ENCODE measurements at regions not wholly inside any gene's neighbourhood (a gene's known extent, or its start where the extent isn't known, plus 50 kb on each side); places are given as distances from the start of the nearest gene placed in this dataset.

DNA sequence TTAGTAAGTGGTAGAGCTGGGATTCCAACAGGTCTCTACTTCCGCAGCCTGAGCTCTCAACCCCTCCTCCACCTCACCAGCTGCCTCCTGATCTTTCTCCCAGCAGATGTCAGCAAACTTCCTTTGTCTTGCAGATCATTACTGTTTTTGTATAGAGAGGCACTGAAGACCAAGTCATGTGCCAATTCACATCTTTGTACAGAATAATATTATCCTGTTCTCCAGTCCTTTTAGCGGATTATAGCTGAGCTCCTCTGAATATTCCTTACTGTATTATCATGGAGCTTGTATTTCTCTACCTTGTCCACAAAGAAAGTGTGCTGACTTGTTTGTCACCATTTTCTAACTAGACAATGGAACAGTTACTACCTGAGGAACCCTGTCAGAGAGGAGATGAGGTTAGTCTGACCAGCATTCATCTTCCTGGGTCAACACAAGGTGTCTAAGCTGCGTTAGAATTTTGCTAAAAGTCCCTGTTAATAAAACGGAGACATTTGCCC lies 142.3 kb upstream of the ARHGAP5 start:
- H3K4me3 ChIP-seq (ENCODE audit: low read depth, low read length) = no peak overlapping the region
- DNase-seq (ENCODE audit: low read depth) = peak; percentile 78
- TF ChIP-seq, protein P1, sequence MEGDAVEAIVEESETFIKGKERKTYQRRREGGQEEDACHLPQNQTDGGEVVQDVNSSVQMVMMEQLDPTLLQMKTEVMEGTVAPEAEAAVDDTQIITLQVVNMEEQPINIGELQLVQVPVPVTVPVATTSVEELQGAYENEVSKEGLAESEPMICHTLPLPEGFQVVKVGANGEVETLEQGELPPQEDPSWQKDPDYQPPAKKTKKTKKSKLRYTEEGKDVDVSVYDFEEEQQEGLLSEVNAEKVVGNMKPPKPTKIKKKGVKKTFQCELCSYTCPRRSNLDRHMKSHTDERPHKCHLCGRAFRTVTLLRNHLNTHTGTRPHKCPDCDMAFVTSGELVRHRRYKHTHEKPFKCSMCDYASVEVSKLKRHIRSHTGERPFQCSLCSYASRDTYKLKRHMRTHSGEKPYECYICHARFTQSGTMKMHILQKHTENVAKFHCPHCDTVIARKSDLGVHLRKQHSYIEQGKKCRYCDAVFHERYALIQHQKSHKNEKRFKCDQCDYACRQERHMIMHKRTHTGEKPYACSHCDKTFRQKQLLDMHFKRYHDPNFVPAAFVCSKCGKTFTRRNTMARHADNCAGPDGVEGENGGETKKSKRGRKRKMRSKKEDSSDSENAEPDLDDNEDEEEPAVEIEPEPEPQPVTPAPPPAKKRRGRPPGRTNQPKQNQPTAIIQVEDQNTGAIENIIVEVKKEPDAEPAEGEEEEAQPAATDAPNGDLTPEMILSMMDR (IDR thresholded peaks at IDR 0.05; ENCODE audit: insufficient read depth, low read depth, low read length) = peak; percentile 63

DNA sequence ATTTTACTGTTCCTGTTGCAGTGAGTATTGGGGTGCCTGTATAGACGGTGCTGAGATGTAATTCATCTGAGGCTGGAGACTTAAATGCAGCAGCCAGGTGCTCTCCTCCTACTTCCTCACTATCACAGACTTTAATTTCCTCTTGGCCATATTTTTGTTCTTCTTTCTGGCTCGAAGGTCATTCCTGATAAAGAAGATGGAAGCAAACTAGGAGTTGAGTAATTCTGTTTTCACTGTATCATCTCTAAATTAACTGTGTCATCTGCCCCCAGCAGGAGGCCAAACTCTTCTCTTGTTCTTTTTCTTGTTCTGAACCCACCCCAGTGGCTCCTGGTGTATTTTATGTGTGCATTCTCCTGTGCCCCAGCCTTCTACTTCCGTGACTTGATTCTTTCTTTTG lies 141.7 kb upstream of the ARHGAP5 start:
- TF ChIP-seq, protein P1 (IDR thresholded peaks at IDR 0.05; ENCODE audit: insufficient read depth, low read depth, low read length) = peak; percentile 9
- no peak for DNase-seq (ENCODE audit: low read depth)

DNA sequence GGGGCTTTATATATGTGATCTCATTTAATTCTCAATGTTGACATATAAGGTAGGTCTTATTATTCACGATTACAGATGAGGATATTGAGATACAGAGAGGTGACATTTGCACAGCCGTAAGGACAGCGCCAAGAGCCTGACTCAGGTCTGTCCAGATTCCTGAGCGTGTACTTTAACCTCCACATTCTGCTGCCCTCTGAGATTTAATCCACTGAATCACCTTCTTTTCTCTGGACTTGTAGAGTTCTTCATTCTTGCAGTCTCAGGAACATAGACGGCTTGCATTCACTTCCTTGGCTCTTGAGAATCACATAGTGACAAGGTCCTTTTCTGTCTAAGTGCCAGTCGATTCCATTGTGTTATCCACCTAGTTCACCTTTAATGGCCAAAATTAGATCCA lies 141.0 kb upstream of the ARHGAP5 start:
- H3K4me3 ChIP-seq (ENCODE audit: low read depth, low read length) = no peak overlapping the region
- DNase-seq (ENCODE audit: low read depth) = no peak
- TF ChIP-seq, protein P1 (IDR thresholded peaks at IDR 0.05; ENCODE audit: insufficient read depth, low read depth, low read length) = no peak

More for the DNA sequence above, 141.7 kb upstream of the ARHGAP5 start:
- H3K4me3 ChIP-seq (ENCODE audit: low read depth, low read length) = no peak overlapping the region

DNA sequence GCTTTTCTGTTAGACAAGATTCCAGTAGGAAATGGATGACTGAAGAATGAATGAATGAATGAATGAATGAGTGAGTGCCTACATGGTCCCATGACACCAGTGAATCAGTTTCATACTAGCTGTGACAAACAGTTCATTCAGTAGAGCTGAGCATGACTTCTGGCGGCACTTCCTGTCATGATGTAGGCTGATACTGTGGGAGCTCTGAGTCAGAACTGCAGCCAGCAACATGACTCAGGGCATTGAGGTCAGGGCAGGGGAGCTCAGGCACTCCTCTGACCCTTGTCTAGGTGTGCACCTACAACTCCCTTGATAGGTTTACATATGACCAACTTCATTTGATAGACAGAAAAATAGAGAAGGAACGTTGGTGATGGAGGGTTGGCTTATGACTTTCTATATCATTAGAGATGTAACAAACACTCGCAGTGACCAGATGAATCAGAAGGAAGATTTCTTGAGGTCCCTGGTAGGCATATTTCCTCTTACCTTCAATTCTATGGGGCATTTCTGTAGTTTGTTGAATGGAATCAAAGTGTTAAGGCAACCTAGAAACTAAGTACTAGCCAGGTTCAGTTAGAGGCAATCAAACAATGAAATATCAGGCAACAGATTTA lies 139.3 kb upstream of the ARHGAP5 start:
- no peak overlapping the region for H3K4me3 ChIP-seq (ENCODE audit: low read depth, low read length)
- TF ChIP-seq, protein P1 (IDR thresholded peaks at IDR 0.05; ENCODE audit: insufficient read depth, low read depth, low read length) = no peak
- DNase-seq (ENCODE audit: low read depth) = peak; percentile 86

DNA sequence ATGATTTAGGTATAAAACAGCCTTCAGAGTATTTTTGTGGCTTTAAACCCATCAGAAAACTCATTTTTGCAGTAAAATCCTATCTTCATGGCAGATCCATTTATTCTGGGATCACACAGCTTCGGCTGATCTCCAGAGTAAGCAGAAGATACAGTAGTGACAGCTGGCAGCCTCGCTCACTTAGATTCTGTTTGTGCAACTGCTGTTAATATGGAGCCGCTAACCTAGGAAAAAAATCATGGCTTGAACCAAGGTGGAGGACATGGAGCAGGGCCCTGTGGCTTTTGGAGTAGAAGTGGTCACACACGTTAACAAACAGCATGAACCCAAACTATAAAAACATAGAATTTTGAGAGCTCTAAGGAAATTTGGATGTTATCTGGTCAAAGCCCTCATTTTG lies 137.2 kb upstream of the ARHGAP5 start:
- TF ChIP-seq, protein P1 (IDR thresholded peaks at IDR 0.05; ENCODE audit: insufficient read depth, low read depth, low read length) = no peak

DNA sequence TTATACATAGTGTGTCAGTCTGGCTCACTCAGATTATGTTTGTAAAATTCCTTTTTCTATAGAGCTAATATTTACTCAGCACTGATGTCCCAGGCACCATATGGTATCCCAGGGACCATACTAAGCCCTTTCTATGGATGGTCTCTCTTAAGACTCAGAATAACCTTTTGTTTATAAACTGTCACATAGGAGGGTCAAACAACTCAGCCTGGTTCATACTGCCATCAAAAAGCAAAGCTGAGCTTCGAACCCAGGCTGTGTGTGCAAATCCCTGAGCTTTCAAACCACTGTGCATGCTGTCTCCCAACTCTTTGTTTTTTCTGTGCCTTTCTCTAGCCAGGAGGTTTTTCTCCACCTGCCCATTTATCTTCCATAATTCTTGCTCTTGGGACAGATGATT lies 135.6 kb upstream of the ARHGAP5 start:
- TF ChIP-seq, protein P1 (IDR thresholded peaks at IDR 0.05; ENCODE audit: insufficient read depth, low read depth, low read length) = no peak
- no peak for DNase-seq (ENCODE audit: low read depth)
- no peak overlapping the region for H3K4me3 ChIP-seq (ENCODE audit: low read depth, low read length)

More for the DNA sequence above, 137.2 kb upstream of the ARHGAP5 start:
- H3K4me3 ChIP-seq (ENCODE audit: low read depth, low read length) = no peak overlapping the region
- DNase-seq (ENCODE audit: low read depth) = no peak
